DND-41 (cell line): ENCODE measurements at regions not wholly inside any gene's neighbourhood (a gene's known extent, or its start where the extent isn't known, plus 50 kb on each side); places are given as distances from the start of the nearest gene placed in this dataset.

ENCODE experiments used
- CTCF ChIP-seq: IDR thresholded peaks from 2 replicates; pipeline ENCODE4 v1.5.1; 2012; ENCODE audit warnings: borderline replicate concordance, low read length, moderate library complexity, mild to moderate bottlenecking; ENCODE audit not compliant: poor library complexity, severe bottlenecking; ENCODE audit errors: extremely low read depth
- EZH2 ChIP-seq: IDR thresholded peaks from 3 replicates; pipeline ENCODE4 v1.6.1; 2012; ENCODE audit warnings: borderline replicate concordance, low read depth, mild to moderate bottlenecking, moderate library complexity, low read length, inconsistent platforms; ENCODE audit not compliant: severe bottlenecking

- TF ChIP-seq CTCF (no peak), EZH2 (no peak)
Measured at GRCh38 chr18:10262566-10262965, 191.9 kb upstream of the APCDD1 start.
